ENCODE measurements at regions not wholly inside any gene's neighbourhood (a gene's known extent, or its start where the extent isn't known, plus 50 kb on each side); places are given as distances from the start of the nearest gene placed in this dataset.

- BruUV-seq (replicated peaks) = no TSS peak
- POLR2A ChIA-PET (ENCODE audit: unreplicated experiment) = no interaction called here
- no peak overlapping the region for H2BK20ac ChIP-seq (ENCODE audit: low read depth, low read length)
- ATAC-seq (ENCODE audit: low read depth) (no peak), DNase-seq (no peak)
- H3K18ac ChIP-seq (ENCODE audit: low read depth, low read length) = no peak overlapping the region
- H3K23ac ChIP-seq (ENCODE audit: low read depth, low read length) = no peak overlapping the region
- no peaks in the 10 kb centered on the region for H3K9me1 ChIP-seq (ENCODE audit: insufficient read depth, low read length)
- peaks cover 2% of the 10 kb centered on the region; the same call in 1 of the 2 replicates for H3K9me3 ChIP-seq (ENCODE audit: control insufficient read depth, insufficient read depth, low read length)
- no peak overlapping the region for H3K9ac ChIP-seq (ENCODE audit: low read depth, low read length)
- H2AFZ ChIP-seq (replicated peaks; ENCODE audit: low read length, poor library complexity) = no peak overlapping the region
- no peak overlapping the region for H3K14ac ChIP-seq (replicated peaks; ENCODE audit: low read depth, low read length)
- H3K56ac ChIP-seq (ENCODE audit: extremely low read depth, insufficient read depth, low read length) = no peak overlapping the region
- no peaks in the 10 kb centered on the region for H3K36me3 ChIP-seq (ENCODE audit: control insufficient read depth, insufficient read depth, low read length)
- H4K8ac ChIP-seq (ENCODE audit: low read depth in 2 of 2, low read length in 2 of 2) = no peak overlapping the region
- in situ Hi-C loops (cut with MboI; ENCODE audit: low sequenced_read_pairs) (no loop called here), intact Hi-C loops (cut with micrococcal nuclease) (no loop called here), dilution Hi-C loops (cut with HindIII; ENCODE audit: low sequenced_read_pairs, unreplicated experiment) (no loop called here)
- TF ChIP-seq CHD1 (IDR thresholded peaks at IDR 0.05; ENCODE audit: low read depth, low read length) (no peak), POLR2A (IDR thresholded peaks at IDR 0.05; ENCODE audit: low read depth, low read length) (no peak), USF2 (IDR thresholded peaks at IDR 0.05; ENCODE audit: low read depth, low read length) (no peak), SMC3 (IDR thresholded peaks at IDR 0.05; ENCODE audit: low read depth, low read length) (no peak), BHLHE40 (IDR thresholded peaks at IDR 0.05; ENCODE audit: low read depth, low read length) (no peak), NFE2L2 (IDR thresholded peaks at IDR 0.05; ENCODE audit: low read depth, low read length) (no peak), CEBPB (IDR thresholded peaks at IDR 0.05; ENCODE audit: low read depth, low read length) (no peak), RCOR1 (IDR thresholded peaks at IDR 0.05; ENCODE audit: insufficient replicate concordance, low read length) (no peak), RAD21 (IDR thresholded peaks at IDR 0.05; ENCODE audit: low read length) (no peak), RFX5 (IDR thresholded peaks at IDR 0.05; ENCODE audit: low read depth, low read length) (no peak), MXI1 (IDR thresholded peaks at IDR 0.05; ENCODE audit: borderline replicate concordance, low read depth, low read length) (no peak), CTCF (conservative IDR thresholded peaks at IDR 0.05; ENCODE audit: low read depth, low read length) (no peak), ELK1 (IDR thresholded peaks at IDR 0.05; ENCODE audit: borderline replicate concordance, low read depth, low read length) (no peak), FOS (IDR thresholded peaks at IDR 0.05; ENCODE audit: low read depth, low read length) (no peak), MAFK (IDR thresholded peaks at IDR 0.05; ENCODE audit: low read depth, low read length) (no peak), MAZ (IDR thresholded peaks at IDR 0.05; ENCODE audit: borderline replicate concordance, low read depth, low read length) (no peak)
- CTCF ChIA-PET = interaction anchor here (0.6 kb wide), 2 partner anchors 28 to 277 kb away, joined by 4 read pairs; no protein-coding TSS in a partner anchor
- H3K4me1 ChIP-seq (ENCODE audit: control insufficient read depth, insufficient read depth, low read length) = no peaks in the 10 kb centered on the region
- no peak overlapping the region for H2AK5ac ChIP-seq (ENCODE audit: low read depth, low read length)
- H3K27ac ChIP-seq (ENCODE audit: insufficient read depth, low read length) = no peak overlapping the region
- H2AK9ac ChIP-seq (replicated peaks; ENCODE audit: low read depth, low read length, poor library complexity) = no peak overlapping the region
- no peak overlapping the region for H2BK15ac ChIP-seq (ENCODE audit: low read depth, low read length)
- H2BK120ac ChIP-seq (ENCODE audit: low read depth, low read length) = no peak overlapping the region
- no peak overlapping the region for H4K91ac ChIP-seq (ENCODE audit: insufficient read depth, low read depth, low read length)
- H4K5ac ChIP-seq (ENCODE audit: low read depth, low read length) = no peak overlapping the region
- H2BK5ac ChIP-seq (ENCODE audit: low read depth, low read length, poor library complexity, severe bottlenecking) = no peak overlapping the region
- no peaks in the 10 kb centered on the region for H3K79me1 ChIP-seq (ENCODE audit: low read depth in 1 of 2, low read length in 2 of 2)
- no peaks in the 10 kb centered on the region for H4K20me1 ChIP-seq (ENCODE audit: insufficient read depth, low read length)
- no peaks in the 10 kb centered on the region for H3K27me3 ChIP-seq (ENCODE audit: control insufficient read depth, insufficient read depth, low read length)
- no peak overlapping the region for H3K4me3 ChIP-seq (ENCODE audit: insufficient read depth, low read depth, low read length)
- no peak overlapping the region for H3K4ac ChIP-seq (ENCODE audit: low read depth, low read length)
- no peak overlapping the region for H3K4me2 ChIP-seq (ENCODE audit: low read depth, low read length)
Observed at GRCh38 chr13:83975655-83976165, 93.4 kb upstream of the SLITRK1 start.

Measured in IMR-90 (cell line).